COLO668 (cell line): ENCODE measurements at regions not wholly inside any gene's neighbourhood (a gene's known extent, or its start where the extent isn't known, plus 50 kb on each side); places are given as distances from the start of the nearest gene placed in this dataset.

Experiments used
- DNase-seq: peaks from one replicate; lab custom pipeline; 2025; ENCODE audit not compliant: unreplicated experiment; lab: John Stamatoyannopoulos, UW

DNA sequence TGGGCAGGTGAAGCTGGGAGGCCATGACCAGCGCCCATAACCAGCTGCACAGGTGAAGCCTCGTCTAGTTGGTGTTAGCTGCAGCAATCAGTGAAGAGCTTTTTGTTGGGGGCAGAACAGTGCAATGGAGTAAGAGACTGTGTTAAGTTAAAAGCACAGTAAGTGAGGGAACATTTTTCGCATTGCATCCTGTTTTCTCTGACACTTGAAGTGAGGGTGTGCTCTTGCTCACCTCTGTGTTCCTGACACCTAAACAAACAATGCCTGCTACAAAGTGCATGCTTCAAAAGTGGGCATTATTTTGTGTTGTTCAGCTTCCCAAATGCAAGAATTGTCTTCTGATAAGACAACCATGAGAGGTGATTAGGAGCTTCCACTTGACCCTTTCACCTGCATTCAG lies 324.0 kb upstream of the ACVR2A start:
- no peak for DNase-seq

DNA sequence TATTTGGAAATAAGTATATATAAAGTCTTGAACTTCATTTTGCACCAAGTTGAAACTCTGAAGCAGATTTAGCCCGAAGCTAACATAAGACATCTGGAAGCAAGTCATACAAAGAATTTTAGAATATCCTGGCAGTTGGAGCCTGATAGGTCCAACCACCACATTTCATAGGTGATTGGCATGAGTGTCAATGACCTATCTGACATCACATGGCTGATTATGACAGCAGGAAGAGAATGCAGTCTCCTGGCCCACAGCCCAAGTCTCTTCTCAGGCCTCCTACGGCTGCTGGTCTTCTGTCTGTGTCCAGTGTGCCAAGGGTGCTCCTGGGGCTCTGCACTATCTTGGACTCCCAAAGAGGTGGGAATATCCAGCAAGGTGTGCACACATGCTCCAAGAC lies 325.7 kb upstream of the ACVR2A start:
- no peak for DNase-seq

DNA sequence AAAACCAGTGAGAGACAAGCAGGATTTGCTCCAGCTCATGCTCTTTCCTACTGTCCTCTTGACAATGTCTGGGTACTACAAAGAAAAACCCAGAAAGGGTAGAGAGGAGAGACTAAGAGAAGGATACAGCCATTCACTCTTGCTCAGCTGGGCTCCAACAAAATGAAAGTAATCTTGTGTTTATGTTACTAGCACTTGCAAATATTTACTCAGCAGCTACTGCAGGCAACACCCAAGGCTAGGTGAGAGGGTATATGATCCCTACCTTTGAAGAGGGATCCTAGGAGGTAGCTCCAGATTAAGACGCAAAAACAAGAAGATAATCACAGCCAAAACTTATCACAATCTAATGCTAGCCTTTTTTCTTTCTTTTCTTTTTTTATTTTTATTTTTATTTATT lies 329.6 kb upstream of the ACVR2A start:
- DNase-seq = no peak

DNA sequence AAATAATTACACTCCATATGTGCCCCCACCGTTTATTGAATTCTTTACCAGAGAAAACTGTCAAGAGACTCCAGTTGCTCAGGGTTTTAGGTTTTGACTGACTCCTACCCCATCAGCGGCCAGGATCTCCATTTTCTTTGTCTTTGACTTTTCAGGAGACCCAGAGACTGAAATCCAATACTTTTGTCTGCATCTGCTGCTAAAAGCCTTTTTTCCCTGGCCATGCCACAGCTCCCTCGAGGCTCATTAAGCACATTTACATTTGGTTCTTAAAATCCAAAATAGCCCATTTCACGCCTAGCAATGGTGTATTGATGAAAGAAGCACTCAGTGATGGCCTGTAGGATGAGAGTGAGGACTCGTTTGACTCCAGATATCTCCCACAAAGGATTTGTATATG lies 332.6 kb upstream of the ACVR2A start:
- DNase-seq = no peak

DNA sequence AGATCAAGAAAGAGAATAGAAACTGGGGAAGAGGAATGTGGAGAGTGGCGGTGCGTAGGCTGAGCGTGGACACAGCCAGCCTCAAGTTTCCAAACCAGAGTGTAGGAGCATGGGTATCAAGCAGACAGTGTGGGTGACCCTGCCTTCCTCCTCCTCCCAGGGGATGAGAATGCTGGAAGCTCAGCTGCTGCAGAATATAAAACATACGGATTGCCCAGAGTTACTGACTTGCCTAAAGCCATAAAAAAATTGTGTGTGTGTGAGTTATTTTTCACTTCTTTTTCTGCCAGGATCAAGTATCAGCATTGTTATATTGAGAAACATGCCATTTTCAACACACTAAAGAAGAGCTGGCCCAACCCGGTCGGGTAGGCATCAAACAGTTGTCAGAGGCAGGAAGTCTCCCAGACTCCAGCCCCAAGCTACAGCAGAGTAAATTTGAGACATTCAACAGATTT lies 333.3 kb upstream of the ACVR2A start:
- no peak for DNase-seq

DNA sequence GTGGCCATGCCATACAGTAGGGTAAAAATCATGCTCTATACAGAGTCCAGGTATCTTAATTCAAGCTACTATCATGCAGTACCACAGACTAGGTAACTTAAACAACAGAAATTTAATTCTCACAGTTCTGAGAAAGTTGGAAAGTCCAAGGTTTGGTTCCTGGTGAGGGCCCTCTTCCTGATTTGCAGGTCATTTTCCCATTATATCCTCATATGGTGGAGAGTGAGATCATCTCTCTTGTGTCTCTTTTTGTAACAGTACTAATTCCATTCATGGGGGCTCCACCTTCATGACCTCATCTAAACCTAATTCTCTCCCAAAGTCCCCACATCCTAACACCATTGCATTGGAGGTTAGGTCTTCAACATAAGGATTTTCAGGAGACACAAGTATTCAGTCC lies 335.0 kb upstream of the ACVR2A start:
- no peak for DNase-seq

DNA sequence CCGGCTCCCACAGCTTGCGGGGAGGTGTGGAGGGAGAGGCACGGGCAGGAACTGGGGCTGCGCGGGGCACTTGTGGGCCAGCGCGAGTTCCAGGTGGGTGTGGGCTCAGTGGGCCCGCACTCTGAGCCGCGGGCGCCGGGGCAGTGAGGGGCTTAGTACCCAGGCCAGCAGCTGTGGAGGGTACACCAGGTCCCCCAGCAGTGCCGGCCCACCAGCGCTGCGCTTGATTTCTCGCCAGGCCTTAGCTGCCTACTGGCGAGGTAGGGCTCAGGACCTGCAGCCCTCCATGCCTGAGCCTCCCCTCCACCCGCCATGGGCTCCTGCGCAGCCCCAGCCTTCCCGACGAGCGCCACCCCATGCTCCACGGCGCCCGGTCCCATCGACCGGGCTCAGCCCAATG lies 337.9 kb upstream of the ACVR2A start:
- DNase-seq = no peak

DNA sequence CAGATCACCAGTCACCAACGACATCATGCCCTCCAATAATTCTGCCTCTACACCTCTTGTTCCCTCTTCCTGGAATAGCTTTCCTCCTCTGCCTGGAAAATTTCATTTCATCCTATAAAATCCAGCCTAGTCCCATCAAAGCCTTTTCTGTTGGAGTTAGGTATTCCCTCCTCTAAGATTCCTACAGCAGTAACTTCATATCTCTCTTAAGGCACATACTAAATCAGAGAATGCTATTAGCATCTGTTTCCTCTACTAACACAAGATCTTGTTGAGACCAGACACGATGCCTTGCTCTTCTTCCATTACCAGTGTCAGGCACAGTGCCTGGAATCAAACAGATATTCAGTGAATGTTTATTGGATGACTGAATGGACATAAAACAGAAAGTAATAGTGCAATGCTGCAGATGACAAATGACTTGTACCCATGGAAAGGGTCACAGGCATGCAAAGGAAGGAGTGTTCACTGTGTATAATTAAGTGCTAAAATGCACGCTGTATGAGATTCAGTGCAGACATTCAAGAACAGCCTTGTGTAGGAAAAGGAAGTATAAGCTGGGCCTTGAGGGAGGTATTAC lies 342.0 kb upstream of the ACVR2A start:
- DNase-seq = no peak

DNA sequence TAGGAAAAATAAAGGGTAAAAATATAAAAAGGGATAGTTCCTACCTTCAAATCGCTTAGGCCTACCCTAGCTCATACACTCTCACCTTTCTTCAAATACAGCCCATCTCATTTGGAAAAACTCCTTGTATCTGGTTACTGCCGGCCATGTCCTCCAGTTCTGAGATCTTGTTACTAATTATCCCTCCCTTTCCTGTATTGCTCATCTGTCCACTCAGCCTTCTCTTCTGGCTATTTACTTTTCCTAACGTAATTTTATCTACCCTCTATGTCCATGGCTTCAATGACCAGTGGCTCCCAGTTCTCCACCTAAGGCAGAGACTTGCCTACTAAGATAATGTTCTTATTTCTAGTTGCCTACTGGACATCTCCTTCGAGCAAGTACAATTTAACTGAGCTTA lies 342.9 kb upstream of the ACVR2A start:
- peak; percentile 9 for DNase-seq

DNA sequence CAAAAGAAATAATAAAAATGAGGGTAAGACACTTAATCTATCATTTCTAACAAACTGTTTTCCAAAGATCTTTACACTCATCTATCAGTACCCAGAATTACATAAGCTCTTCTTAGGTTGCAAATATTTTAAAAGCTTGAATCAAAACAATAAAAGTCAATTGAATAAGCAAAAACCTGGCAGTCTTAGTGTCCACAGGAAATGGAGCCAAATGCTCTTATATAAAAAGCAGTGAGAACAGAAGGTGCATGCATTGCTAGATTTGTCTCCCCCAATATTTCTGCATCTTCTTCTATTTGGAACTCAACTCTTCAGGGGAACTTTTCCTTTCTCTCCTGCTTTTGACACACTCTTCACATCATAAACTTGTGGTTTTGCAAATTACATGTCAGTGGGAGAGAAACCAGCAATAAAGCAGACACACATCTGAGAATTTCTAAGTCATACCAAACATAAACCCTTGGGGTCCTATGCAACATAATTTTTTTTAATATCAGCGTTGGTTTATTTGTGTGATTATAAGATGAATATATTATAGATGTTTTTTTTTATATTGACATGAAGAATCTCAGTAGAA lies 343.9 kb upstream of the ACVR2A start:
- no peak for DNase-seq

DNA sequence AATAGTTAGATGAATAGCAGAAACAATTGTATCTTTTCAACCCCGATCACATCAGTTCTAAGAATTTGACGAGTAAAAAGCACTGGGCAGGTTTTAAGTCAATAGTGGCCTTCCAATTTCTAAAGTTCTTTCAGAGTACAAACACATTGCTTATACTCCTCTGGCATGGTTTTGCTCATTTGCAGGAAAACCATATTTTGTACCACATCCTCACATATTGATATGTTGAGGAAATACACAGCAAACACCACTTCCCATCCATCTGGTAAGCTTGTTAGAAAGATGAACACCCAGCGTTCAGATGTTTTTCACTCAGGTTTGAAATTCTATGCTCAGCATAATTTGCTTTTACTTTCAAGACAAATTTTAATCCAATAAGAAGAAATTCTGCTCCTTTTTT lies 344.6 kb upstream of the ACVR2A start:
- DNase-seq = no peak

DNA sequence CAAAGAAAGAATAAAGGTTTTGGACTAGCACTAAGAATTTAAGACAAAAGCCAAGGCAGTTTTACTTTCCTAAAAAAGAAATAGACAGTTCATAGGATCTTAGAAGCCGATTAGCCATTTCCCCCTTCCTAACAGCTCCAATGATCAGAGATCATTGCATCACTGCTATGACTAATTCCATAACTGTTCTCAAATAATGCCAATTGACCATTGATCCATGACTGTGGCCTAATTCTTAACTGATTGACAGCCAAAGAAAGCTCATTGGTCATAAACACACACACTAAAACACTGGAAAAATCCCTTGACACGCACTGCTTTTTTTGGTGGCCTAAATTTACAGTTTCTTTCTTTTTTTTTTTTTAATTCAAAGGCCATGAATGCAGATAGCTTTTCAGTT lies 345.0 kb upstream of the ACVR2A start:
- no peak for DNase-seq

DNA sequence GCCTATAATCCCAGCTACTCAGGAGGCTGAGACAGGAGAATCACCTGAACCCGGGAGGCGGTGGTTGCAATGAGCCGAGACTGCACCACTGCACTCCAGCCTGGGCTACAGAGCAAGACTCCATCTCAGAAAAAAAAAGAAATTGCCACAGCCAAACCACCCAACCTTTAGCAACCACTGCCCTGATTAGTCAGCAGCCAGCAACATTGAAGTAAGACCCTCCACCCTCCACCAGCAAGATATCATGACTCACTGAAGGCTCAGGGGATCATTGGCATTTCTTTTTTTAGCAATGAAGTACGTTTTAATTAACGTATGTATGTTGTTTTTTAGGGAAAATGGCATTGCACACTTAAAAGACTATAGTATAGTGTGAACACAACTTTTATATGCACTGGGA lies 349.1 kb upstream of the ACVR2A start:
- no peak for DNase-seq

DNA sequence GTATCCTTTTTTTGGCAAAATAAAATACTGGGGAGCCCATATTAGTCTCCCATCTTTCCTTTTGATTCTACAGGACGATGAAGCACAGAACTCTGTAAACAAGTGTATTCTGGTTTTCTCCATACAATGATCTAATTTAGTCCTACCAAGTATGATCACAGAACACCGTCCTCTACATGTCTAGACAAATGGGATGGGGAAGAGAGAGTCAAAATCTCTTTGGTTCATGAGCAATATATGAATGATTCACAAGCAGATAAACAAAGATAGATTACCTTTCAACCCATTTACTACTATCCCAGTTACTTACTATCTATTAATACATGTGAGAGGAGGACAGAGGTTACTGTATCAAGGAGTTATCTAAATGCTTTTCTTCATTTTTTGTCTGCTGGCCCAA lies 352.4 kb upstream of the ACVR2A start:
- DNase-seq = no peak

DNA sequence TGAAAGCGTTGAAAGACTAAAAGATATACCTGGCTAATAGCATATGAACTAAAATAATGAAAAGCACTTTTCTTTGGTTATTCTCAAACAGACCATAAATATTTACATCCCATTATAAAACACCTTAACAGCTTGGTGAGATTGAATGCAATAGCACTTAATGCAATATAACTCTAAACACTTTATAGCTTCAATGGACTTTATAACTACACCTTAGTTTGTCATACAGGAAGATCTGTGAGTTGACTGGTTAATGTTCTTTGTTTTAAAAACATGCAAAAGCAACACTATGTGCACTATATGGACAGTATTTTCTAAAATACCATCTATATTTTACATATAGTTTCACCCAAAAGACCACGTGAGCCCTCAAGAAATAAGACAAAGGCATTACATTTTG lies 353.3 kb upstream of the ACVR2A start:
- no peak for DNase-seq

DNA sequence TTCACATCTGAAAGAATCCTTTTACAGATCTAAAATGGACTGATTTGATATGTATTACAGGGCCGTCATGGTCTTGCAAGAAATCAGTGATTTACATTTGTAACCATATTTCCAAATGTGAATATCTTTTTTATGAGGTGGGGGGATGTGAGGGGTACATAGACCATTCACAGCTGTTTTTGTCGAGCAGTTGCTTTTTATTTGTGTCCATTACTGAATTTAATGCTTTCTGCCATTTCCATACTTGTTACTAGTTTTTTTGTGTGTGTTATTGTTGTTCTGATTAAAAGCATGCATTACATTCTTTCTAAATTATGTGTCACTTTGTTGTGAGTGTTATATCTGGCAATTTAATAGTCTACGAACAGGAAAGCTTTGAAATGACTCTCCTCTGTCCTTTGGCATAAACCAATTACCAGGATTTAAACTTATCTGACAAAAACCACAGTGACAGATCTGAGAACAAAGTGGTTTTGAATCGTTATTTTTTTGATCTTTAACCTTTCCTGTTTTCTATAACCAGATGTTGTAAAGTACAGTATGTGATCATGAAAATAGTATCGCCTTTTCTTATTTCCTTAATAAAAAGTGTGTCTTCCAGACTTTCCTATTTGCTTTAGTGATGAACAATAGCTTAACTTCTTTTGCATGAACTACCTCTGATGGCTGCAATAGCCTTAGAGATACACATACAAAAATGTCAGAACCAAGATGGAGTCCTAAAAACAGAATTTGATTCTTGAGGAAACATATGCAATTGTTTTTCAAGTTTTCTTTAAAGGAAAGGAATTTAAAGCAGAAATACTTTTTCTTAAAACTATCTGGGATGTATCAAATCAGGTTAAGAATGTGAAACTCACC lies 354.2 kb upstream of the ACVR2A start:
- DNase-seq = no peak

DNA sequence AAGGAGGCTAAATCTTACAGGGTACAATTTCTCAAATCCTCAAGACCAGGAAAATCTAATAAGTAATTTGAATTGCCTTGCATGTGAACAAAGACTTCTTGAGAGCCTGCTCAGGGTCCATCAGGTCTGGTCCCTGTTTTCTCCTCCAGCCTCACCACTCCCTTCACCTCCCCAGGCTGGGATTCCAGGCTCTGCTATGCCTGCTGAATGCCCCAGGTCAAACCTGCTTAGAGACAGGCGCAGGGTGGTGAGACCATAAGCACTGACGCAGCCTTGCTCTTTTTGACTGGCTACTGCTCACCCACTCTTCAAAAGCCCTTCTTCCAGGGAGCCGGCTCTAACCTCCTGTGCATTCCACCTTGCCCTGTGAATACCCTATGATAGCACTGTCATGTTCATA lies 356.4 kb upstream of the ACVR2A start:
- DNase-seq = no peak

DNA sequence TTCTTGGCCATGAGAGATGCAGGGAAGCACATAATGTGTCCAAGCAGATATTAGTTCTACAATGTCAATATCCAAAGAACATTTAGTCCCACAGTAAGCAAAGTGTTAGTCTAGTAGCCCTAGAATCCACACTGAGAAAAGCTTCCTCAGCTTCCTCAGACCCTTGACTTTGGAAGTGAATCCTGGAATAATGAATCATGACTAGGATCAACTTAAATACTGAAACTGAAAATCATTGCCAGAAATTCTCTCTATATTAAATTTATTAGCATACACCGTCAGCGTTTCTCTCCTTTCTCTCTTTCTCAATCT lies 356.9 kb upstream of the ACVR2A start:
- DNase-seq = no peak

DNA sequence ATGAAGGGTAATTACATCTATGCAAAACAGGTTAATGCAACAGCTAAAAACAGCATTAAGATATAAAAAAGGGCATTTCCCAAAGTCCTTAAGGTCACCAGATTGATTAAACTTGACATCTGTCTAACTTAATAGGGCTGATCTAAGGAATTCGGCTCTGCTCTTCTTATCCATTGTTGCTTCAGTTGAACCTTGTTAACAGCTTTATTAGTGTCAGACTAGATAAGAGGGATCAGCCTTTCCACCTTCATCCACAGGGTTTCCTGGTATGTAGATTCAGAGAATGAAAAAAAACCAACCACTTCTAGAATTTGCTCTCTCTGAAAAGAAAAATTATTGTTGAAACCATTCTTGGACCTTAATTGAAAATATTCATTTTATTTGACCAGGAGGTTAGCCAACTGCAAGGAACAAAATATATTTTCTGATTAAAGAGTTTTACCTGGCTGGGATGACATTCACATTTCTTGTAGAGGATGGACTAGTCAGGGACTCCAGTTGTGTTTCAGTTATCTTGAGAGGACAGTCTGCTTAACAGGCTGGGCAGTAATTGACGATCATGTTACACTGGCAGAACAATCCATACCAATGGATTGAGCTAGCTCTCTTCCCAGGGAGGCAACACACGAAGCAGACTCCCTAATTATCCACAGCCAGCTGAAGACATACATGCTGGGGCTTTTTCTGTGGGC lies 357.4 kb upstream of the ACVR2A start:
- no peak for DNase-seq

DNA sequence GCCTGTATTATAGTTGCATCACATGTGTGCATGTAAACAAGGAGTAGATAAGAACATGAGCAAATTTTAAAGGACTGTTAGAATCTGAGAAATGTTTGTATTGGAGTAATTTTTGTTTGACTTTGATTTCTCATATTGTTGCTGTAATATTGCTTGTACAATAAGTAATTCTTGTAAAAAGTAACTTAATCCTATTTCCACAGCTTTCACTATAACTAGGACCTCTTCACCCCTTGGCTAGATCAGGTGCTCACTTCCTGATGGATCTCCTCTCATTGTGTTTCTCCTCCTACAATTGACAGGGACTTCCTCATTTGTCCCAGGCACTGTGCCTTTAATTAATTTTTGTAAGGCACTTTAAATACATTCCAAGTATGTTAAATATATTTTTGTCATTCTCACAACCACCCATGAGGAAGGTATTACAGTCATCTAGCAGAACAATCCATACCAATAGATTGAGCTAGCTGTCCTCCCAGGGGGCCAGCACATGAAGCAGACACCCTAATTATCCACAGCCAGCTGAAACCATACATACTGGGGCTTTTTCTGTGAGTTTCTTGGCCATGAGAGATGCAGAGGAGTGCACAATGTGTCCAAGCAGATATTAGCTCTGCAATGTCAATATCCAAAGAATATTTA lies 359.5 kb upstream of the ACVR2A start:
- no peak for DNase-seq

DNA sequence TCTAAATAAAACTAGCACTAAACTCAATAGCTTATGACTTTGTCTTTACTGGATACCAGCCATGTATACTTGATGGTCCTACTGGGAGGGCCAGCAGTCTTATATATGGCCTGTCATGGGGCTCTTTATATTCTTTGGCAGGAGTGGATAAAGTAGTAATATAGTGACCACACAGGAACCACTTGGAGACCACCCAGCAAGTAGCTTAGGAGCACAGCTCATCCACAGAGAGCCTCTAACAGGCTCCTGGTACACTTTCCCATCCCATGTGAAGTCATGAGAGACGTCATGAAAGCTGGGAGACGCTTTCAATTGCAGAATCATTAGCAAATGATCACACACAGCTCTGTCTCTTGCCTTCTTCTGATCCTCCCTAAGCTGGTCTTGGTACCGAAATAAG lies 360.9 kb upstream of the ACVR2A start:
- no peak for DNase-seq
